ENCODE measurements at regions not wholly inside any gene's neighbourhood (a gene's known extent, or its start where the extent isn't known, plus 50 kb on each side); places are given as distances from the start of the nearest gene placed in this dataset.

GRCh38 chrX:124791492-124792095, 445.2 kb downstream of the SH2D1A start:
- no peak overlapping the region for H3K9ac ChIP-seq (ENCODE audit: low read depth, low read length, poor library complexity, severe bottlenecking)
- no peak for TF ChIP-seq EZH2phosphoT487 (IDR thresholded peaks at IDR 0.05; ENCODE audit: borderline replicate concordance)
- TF ChIP-seq CTCF (conservative IDR thresholded peaks at IDR 0.05; ENCODE audit: low read length), result no peak
- no peaks in the 10 kb centered on the region for H3K4me1 ChIP-seq (ENCODE audit: insufficient read depth, low read length, poor library complexity, severe bottlenecking)
- H3K36me3 ChIP-seq (ENCODE audit: insufficient read depth, low read length), result no peaks in the 10 kb centered on the region
- H3K79me2 ChIP-seq (ENCODE audit: insufficient read depth, low read length), result no peaks in the 10 kb centered on the region
- H3K4me3 ChIP-seq (ENCODE audit: low read length, poor library complexity, severe bottlenecking), result no peak overlapping the region
- H3K27me3 ChIP-seq (ENCODE audit: insufficient read depth, low read length, poor library complexity, severe bottlenecking), result no peaks in the 10 kb centered on the region
- no peak overlapping the region for H2AFZ ChIP-seq (ENCODE audit: low read length)
- no peaks in the 10 kb centered on the region for H4K20me1 ChIP-seq (ENCODE audit: insufficient read depth, low read length, poor library complexity, severe bottlenecking)
- no peaks in the 10 kb centered on the region for H3F3A ChIP-seq (ENCODE audit: low read depth)
- no peaks in the 10 kb centered on the region for H3K9me2 ChIP-seq (replicated peaks; ENCODE audit: low read depth, low read length)
- no peaks in the 10 kb centered on the region for H3K9me3 ChIP-seq (ENCODE audit: insufficient read depth, low read depth, low read length)
- no peak overlapping the region for H3K4me2 ChIP-seq (ENCODE audit: low read depth, low read length, poor library complexity, severe bottlenecking)

- no peak overlapping the region for H3K4me2 ChIP-seq (ENCODE audit: low read depth, low read length, poor library complexity, severe bottlenecking)
- no peak overlapping the region for H2AFZ ChIP-seq (ENCODE audit: low read length)
- H4K20me1 ChIP-seq (ENCODE audit: insufficient read depth, low read length, poor library complexity, severe bottlenecking), result no peaks in the 10 kb centered on the region
- no peaks in the 10 kb centered on the region for H3K4me1 ChIP-seq (ENCODE audit: insufficient read depth, low read length, poor library complexity, severe bottlenecking)
- no peak overlapping the region for H3K9ac ChIP-seq (ENCODE audit: low read depth, low read length, poor library complexity, severe bottlenecking)
- H3K27me3 ChIP-seq (ENCODE audit: insufficient read depth, low read length, poor library complexity, severe bottlenecking), result no peaks in the 10 kb centered on the region
- H3K36me3 ChIP-seq (ENCODE audit: insufficient read depth, low read length), result no peaks in the 10 kb centered on the region
- H3K4me3 ChIP-seq (ENCODE audit: low read length, poor library complexity, severe bottlenecking), result no peak overlapping the region
- TF ChIP-seq EZH2phosphoT487 (IDR thresholded peaks at IDR 0.05; ENCODE audit: borderline replicate concordance) (no peak), CTCF (conservative IDR thresholded peaks at IDR 0.05; ENCODE audit: low read length) (no peak)
- no peaks in the 10 kb centered on the region for H3F3A ChIP-seq (ENCODE audit: low read depth)
- H3K9me3 ChIP-seq (ENCODE audit: insufficient read depth, low read depth, low read length), result no peaks in the 10 kb centered on the region
- no peaks in the 10 kb centered on the region for H3K79me2 ChIP-seq (ENCODE audit: insufficient read depth, low read length)
- no peaks in the 10 kb centered on the region for H3K9me2 ChIP-seq (replicated peaks; ENCODE audit: low read depth, low read length)
Measured at GRCh38 chrX:124796989-124797388, 450.6 kb downstream of the SH2D1A start.

- Histone ChIP-seq H3F3A (ENCODE audit: low read depth) (no peaks in the 10 kb centered on the region), H3K9ac (ENCODE audit: low read depth, low read length, poor library complexity, severe bottlenecking) (no peak overlapping the region), H2AFZ (ENCODE audit: low read length) (no peak overlapping the region), H3K27me3 (ENCODE audit: insufficient read depth, low read length, poor library complexity, severe bottlenecking) (no peaks in the 10 kb centered on the region), H3K4me1 (ENCODE audit: insufficient read depth, low read length, poor library complexity, severe bottlenecking) (no peaks in the 10 kb centered on the region), H3K9me2 (replicated peaks; ENCODE audit: low read depth, low read length) (no peaks in the 10 kb centered on the region), H4K20me1 (ENCODE audit: insufficient read depth, low read length, poor library complexity, severe bottlenecking) (no peaks in the 10 kb centered on the region), H3K4me2 (ENCODE audit: low read depth, low read length, poor library complexity, severe bottlenecking) (no peak overlapping the region), H3K9me3 (ENCODE audit: insufficient read depth, low read depth, low read length) (no peaks in the 10 kb centered on the region), H3K79me2 (ENCODE audit: insufficient read depth, low read length) (no peaks in the 10 kb centered on the region), H3K4me3 (ENCODE audit: low read length, poor library complexity, severe bottlenecking) (no peak overlapping the region), H3K36me3 (ENCODE audit: insufficient read depth, low read length) (no peaks in the 10 kb centered on the region)
- TF ChIP-seq EZH2phosphoT487 (IDR thresholded peaks at IDR 0.05; ENCODE audit: borderline replicate concordance) (no peak), CTCF (conservative IDR thresholded peaks at IDR 0.05; ENCODE audit: low read length) (no peak)
Measured at GRCh38 chrX:124804962-124805361, 458.6 kb downstream of the SH2D1A start.
